ENCODE measurements at regions not wholly inside any gene's neighbourhood (a gene's known extent, or its start where the extent isn't known, plus 50 kb on each side); places are given as distances from the start of the nearest gene placed in this dataset.

GRCh38 chr12:74891083-74891668 lies 318.5 kb downstream of the KCNC2 start:
- DNase-seq (ENCODE audit: low read depth, low spot score), result no peak
- TF ChIP-seq FOXP2 (optimal IDR thresholded peaks at IDR 0.05; ENCODE audit: control extremely low read depth, extremely low read length, insufficient read depth), result no peak
- TF ChIP-seq EZH2 (IDR thresholded peaks at IDR 0.05), result no peak
- TF ChIP-seq POLR2AphosphoS5 (IDR thresholded peaks at IDR 0.05; ENCODE audit: borderline replicate concordance, low read depth, low read length), result no peak

GRCh38 chr12:74892057-74892633 lies 317.5 kb downstream of the KCNC2 start:
- no peak for DNase-seq (ENCODE audit: low read depth, low spot score)
- Histone ChIP-seq H3K36me3 (ENCODE audit: insufficient read depth, low read length) (no peaks in the 10 kb centered on the region), H3K9ac (ENCODE audit: insufficient read length) (no peak overlapping the region), H3K27ac (no peak overlapping the region), H3K4me3 (no peak overlapping the region), H3K9me3 (ENCODE audit: low read depth, low read length) (no peaks in the 10 kb centered on the region)
- no peak for TF ChIP-seq POLR2AphosphoS5 (IDR thresholded peaks at IDR 0.05; ENCODE audit: borderline replicate concordance, low read depth, low read length)
- no peak for TF ChIP-seq FOXP2 (optimal IDR thresholded peaks at IDR 0.05; ENCODE audit: control extremely low read depth, extremely low read length, insufficient read depth)
- no peak for TF ChIP-seq EZH2 (IDR thresholded peaks at IDR 0.05)

More at GRCh38 chr12:74891083-74891668, 318.5 kb downstream of the KCNC2 start:
- Histone ChIP-seq H3K9me3 (ENCODE audit: low read depth, low read length) (no peaks in the 10 kb centered on the region), H3K36me3 (ENCODE audit: insufficient read depth, low read length) (no peaks in the 10 kb centered on the region), H3K27ac (no peak overlapping the region), H3K4me3 (no peak overlapping the region), H3K9ac (ENCODE audit: insufficient read length) (no peak overlapping the region)

- TF ChIP-seq EZH2 (IDR thresholded peaks at IDR 0.05) (no peak), FOXP2 (optimal IDR thresholded peaks at IDR 0.05; ENCODE audit: control extremely low read depth, extremely low read length, insufficient read depth) (no peak), POLR2AphosphoS5 (IDR thresholded peaks at IDR 0.05; ENCODE audit: borderline replicate concordance, low read depth, low read length) (no peak)
- Histone ChIP-seq H3K4me3 (no peak overlapping the region), H3K9ac (ENCODE audit: insufficient read length) (no peak overlapping the region), H3K36me3 (ENCODE audit: insufficient read depth, low read length) (no peaks in the 10 kb centered on the region), H3K27ac (no peak overlapping the region), H3K9me3 (ENCODE audit: low read depth, low read length) (no peaks in the 10 kb centered on the region)
- no peak for DNase-seq (ENCODE audit: low read depth, low spot score)
Observed at GRCh38 chr12:74896186-74896585, 313.5 kb downstream of the KCNC2 start.

GRCh38 chr12:74897425-74898211 lies 312.0 kb downstream of the KCNC2 start:
- Histone ChIP-seq H3K9me3 (ENCODE audit: low read depth, low read length) (no peaks in the 10 kb centered on the region), H3K9ac (ENCODE audit: insufficient read length) (no peak overlapping the region), H3K4me3 (no peak overlapping the region), H3K27ac (no peak overlapping the region), H3K36me3 (ENCODE audit: insufficient read depth, low read length) (no peaks in the 10 kb centered on the region)
- DNase-seq (ENCODE audit: low read depth, low spot score), result no peak
- no peak for TF ChIP-seq FOXP2 (optimal IDR thresholded peaks at IDR 0.05; ENCODE audit: control extremely low read depth, extremely low read length, insufficient read depth)
- TF ChIP-seq EZH2 (IDR thresholded peaks at IDR 0.05), result no peak
- TF ChIP-seq POLR2AphosphoS5 (IDR thresholded peaks at IDR 0.05; ENCODE audit: borderline replicate concordance, low read depth, low read length), result no peak

GRCh38 chr12:74899031-74899829 lies 310.4 kb downstream of the KCNC2 start:
- Histone ChIP-seq H3K27ac (no peak overlapping the region), H3K4me3 (no peak overlapping the region), H3K9ac (ENCODE audit: insufficient read length) (no peak overlapping the region), H3K36me3 (ENCODE audit: insufficient read depth, low read length) (no peaks in the 10 kb centered on the region), H3K9me3 (ENCODE audit: low read depth, low read length) (no peaks in the 10 kb centered on the region)
- no peak for TF ChIP-seq FOXP2 (optimal IDR thresholded peaks at IDR 0.05; ENCODE audit: control extremely low read depth, extremely low read length, insufficient read depth)
- TF ChIP-seq POLR2AphosphoS5 (IDR thresholded peaks at IDR 0.05; ENCODE audit: borderline replicate concordance, low read depth, low read length), result no peak
- TF ChIP-seq EZH2 (IDR thresholded peaks at IDR 0.05), result no peak
- no peak for DNase-seq (ENCODE audit: low read depth, low spot score)

GRCh38 chr12:74900232-74900631 lies 309.4 kb downstream of the KCNC2 start:
- Histone ChIP-seq H3K36me3 (ENCODE audit: insufficient read depth, low read length) (no peaks in the 10 kb centered on the region), H3K9me3 (ENCODE audit: low read depth, low read length) (no peaks in the 10 kb centered on the region), H3K4me3 (no peak overlapping the region), H3K9ac (ENCODE audit: insufficient read length) (no peak overlapping the region), H3K27ac (no peak overlapping the region)
- TF ChIP-seq POLR2AphosphoS5 (IDR thresholded peaks at IDR 0.05; ENCODE audit: borderline replicate concordance, low read depth, low read length) (no peak), EZH2 (IDR thresholded peaks at IDR 0.05) (no peak), FOXP2 (optimal IDR thresholded peaks at IDR 0.05; ENCODE audit: control extremely low read depth, extremely low read length, insufficient read depth) (no peak)
- no peak for DNase-seq (ENCODE audit: low read depth, low spot score)

GRCh38 chr12:74903522-74903921 lies 306.1 kb downstream of the KCNC2 start:
- no peaks in the 10 kb centered on the region for H3K36me3 ChIP-seq (ENCODE audit: insufficient read depth, low read length)
- H3K4me3 ChIP-seq, result no peak overlapping the region
- DNase-seq (ENCODE audit: low read depth, low spot score), result no peak
- no peaks in the 10 kb centered on the region for H3K9me3 ChIP-seq (ENCODE audit: low read depth, low read length)
- H3K9ac ChIP-seq (ENCODE audit: insufficient read length), result no peak overlapping the region
- TF ChIP-seq EZH2 (IDR thresholded peaks at IDR 0.05) (no peak), FOXP2 (optimal IDR thresholded peaks at IDR 0.05; ENCODE audit: control extremely low read depth, extremely low read length, insufficient read depth) (no peak), POLR2AphosphoS5 (IDR thresholded peaks at IDR 0.05; ENCODE audit: borderline replicate concordance, low read depth, low read length) (no peak)
- no peak overlapping the region for H3K27ac ChIP-seq

GRCh38 chr12:74906224-74906623 lies 303.4 kb downstream of the KCNC2 start:
- DNase-seq (ENCODE audit: low read depth, low spot score), result no peak
- H3K27ac ChIP-seq, result no peak overlapping the region
- no peaks in the 10 kb centered on the region for H3K36me3 ChIP-seq (ENCODE audit: insufficient read depth, low read length)
- no peak overlapping the region for H3K9ac ChIP-seq (ENCODE audit: insufficient read length)
- TF ChIP-seq EZH2 (IDR thresholded peaks at IDR 0.05) (no peak), POLR2AphosphoS5 (IDR thresholded peaks at IDR 0.05; ENCODE audit: borderline replicate concordance, low read depth, low read length) (no peak), FOXP2 (optimal IDR thresholded peaks at IDR 0.05; ENCODE audit: control extremely low read depth, extremely low read length, insufficient read depth) (no peak)
- H3K4me3 ChIP-seq, result no peak overlapping the region
- no peaks in the 10 kb centered on the region for H3K9me3 ChIP-seq (ENCODE audit: low read depth, low read length)
